Spinal cord (tissue), 9 donors: ENCODE measurements at regions not wholly inside any gene's neighbourhood (a gene's known extent, or its start where the extent isn't known, plus 50 kb on each side); places are given as distances from the start of the nearest gene placed in this dataset.

Experiments
- DNase-seq, 6 donors: peaks; one replicate each; pipeline versions ENCODE4 v3.0.0 to v3.0.0-alpha.2; 2013 to 2015; ENCODE audit warnings: low spot score in 6 of 6, low read depth in 4 of 6
- H3K27ac ChIP-seq: one replicate; pipeline ENCODE4 v1.5.1; 2013; ENCODE audit warnings: low read depth, low read length, control low read depth
- H3K27me3 ChIP-seq: one replicate; pipeline ENCODE4 v1.6.1; 2013; ENCODE audit warnings: low read length; ENCODE audit not compliant: control insufficient read depth, insufficient read depth
- H3K36me3 ChIP-seq: one replicate; pipeline ENCODE4 v1.6.1; 2013; ENCODE audit warnings: low read length; ENCODE audit not compliant: control insufficient read depth, insufficient read depth
- H3K4me1 ChIP-seq: one replicate; pipeline ENCODE4 v1.6.1; 2013; ENCODE audit warnings: low read length; ENCODE audit not compliant: control insufficient read depth, insufficient read depth
- H3K4me3 ChIP-seq: one replicate; pipeline ENCODE4 v1.5.1; 2013; ENCODE audit warnings: low read depth, low read length, control low read depth
- H3K9me3 ChIP-seq: one replicate; pipeline ENCODE4 v1.6.1; 2013; ENCODE audit warnings: low read length; ENCODE audit not compliant: control insufficient read depth, insufficient read depth
- WGBS: methylation state at CpG from one replicate; pipeline ENCODE4 v1.1.5; 2013; ENCODE audit warnings: missing lambda C conversion rate; ENCODE audit not compliant: insufficient coverage; 5-methylcytosine and 5-hydroxymethylcytosine counted together
- donor health status: healthy.

GRCh38 chr5:58069016-58069705 lies 390.7 kb downstream of the PLK2 start:
- Histone ChIP-seq H3K36me3 (no peaks in the 10 kb centered on the region), H3K9me3 (no peaks in the 10 kb centered on the region), H3K27ac (no peak overlapping the region), H3K4me3 (no peak overlapping the region), H3K27me3 (no peaks in the 10 kb centered on the region), H3K4me1 (no peaks in the 10 kb centered on the region)
- DNase-seq = no peak
- 97% methylated on average over 29 of the region's 31 CpGs for WGBS

- 100% methylated on average over 1 of the region's 1 CpG for WGBS
- Histone ChIP-seq H3K4me1 (no peaks in the 10 kb centered on the region), H3K4me3 (no peak overlapping the region), H3K27me3 (no peaks in the 10 kb centered on the region), H3K27ac (no peak overlapping the region), H3K36me3 (no peaks in the 10 kb centered on the region), H3K9me3 (no peaks in the 10 kb centered on the region)
- no peak for DNase-seq
Measured at GRCh38 chr5:58066557-58066956, 393.3 kb downstream of the PLK2 start.

- no peak overlapping the region for H3K4me3 ChIP-seq
- H3K27me3 ChIP-seq = no peaks in the 10 kb centered on the region
- DNase-seq = no peak
- no CpG with 5 or more reads among the region's 2 CpGs for WGBS
- no peaks in the 10 kb centered on the region for H3K9me3 ChIP-seq
- H3K27ac ChIP-seq = no peak overlapping the region
- H3K36me3 ChIP-seq = no peaks in the 10 kb centered on the region
- no peaks in the 10 kb centered on the region for H3K4me1 ChIP-seq
Measured at GRCh38 chr5:58066076-58066475, 393.8 kb downstream of the PLK2 start.

- no peak for DNase-seq
- Histone ChIP-seq H3K36me3 (no peaks in the 10 kb centered on the region), H3K27me3 (no peaks in the 10 kb centered on the region), H3K4me3 (no peak overlapping the region), H3K4me1 (no peaks in the 10 kb centered on the region), H3K27ac (no peak overlapping the region), H3K9me3 (no peaks in the 10 kb centered on the region)
- no CpG with 5 or more reads among the region's 2 CpGs for WGBS
Measured at GRCh38 chr5:58064801-58065200, 395.1 kb downstream of the PLK2 start.

- no peak for DNase-seq
- H3K9me3 ChIP-seq = no peaks in the 10 kb centered on the region
- no peaks in the 10 kb centered on the region for H3K36me3 ChIP-seq
- WGBS = no CpG with 5 or more reads among the region's 3 CpGs
- H3K4me1 ChIP-seq = no peaks in the 10 kb centered on the region
- H3K27ac ChIP-seq = no peak overlapping the region
- no peaks in the 10 kb centered on the region for H3K27me3 ChIP-seq
- no peak overlapping the region for H3K4me3 ChIP-seq
Measured at GRCh38 chr5:58060996-58061395, 398.9 kb downstream of the PLK2 start.

- DNase-seq = no peak
- no CpG with 5 or more reads among the region's 4 CpGs for WGBS
- no peaks in the 10 kb centered on the region for H3K4me1 ChIP-seq
Measured at GRCh38 chr5:58057324-58057723, 402.6 kb downstream of the PLK2 start.

GRCh38 chr5:58056546-58056945 lies 403.3 kb downstream of the PLK2 start:
- Histone ChIP-seq H3K36me3 (no peaks in the 10 kb centered on the region), H3K27me3 (no peaks in the 10 kb centered on the region), H3K4me3 (no peak overlapping the region), H3K9me3 (no peaks in the 10 kb centered on the region), H3K27ac (no peak overlapping the region), H3K4me1 (no peaks in the 10 kb centered on the region)
- WGBS = no CpG with 5 or more reads among the region's 1 CpG
- peak in 2 of 6 donors; percentile 30 to 37 for DNase-seq

More at GRCh38 chr5:58057324-58057723, 402.6 kb downstream of the PLK2 start:
- Histone ChIP-seq H3K9me3 (no peaks in the 10 kb centered on the region), H3K4me3 (no peak overlapping the region), H3K27me3 (no peaks in the 10 kb centered on the region), H3K36me3 (no peaks in the 10 kb centered on the region), H3K27ac (no peak overlapping the region)

GRCh38 chr5:58054018-58054417 lies 405.9 kb downstream of the PLK2 start:
- no peak overlapping the region for H3K27ac ChIP-seq
- H3K27me3 ChIP-seq = no peaks in the 10 kb centered on the region
- H3K4me1 ChIP-seq = no peaks in the 10 kb centered on the region
- no CpG with 5 or more reads among the region's 1 CpG for WGBS
- no peak for DNase-seq
- H3K36me3 ChIP-seq = no peaks in the 10 kb centered on the region
- no peak overlapping the region for H3K4me3 ChIP-seq
- no peaks in the 10 kb centered on the region for H3K9me3 ChIP-seq

GRCh38 chr5:58048954-58049353 lies 410.9 kb downstream of the PLK2 start:
- no peaks in the 10 kb centered on the region for H3K27me3 ChIP-seq
- H3K9me3 ChIP-seq = no peaks in the 10 kb centered on the region
- H3K4me3 ChIP-seq = no peak overlapping the region
- peak in 1 of 6 donors; percentile 0 for DNase-seq
- no peak overlapping the region for H3K27ac ChIP-seq
- WGBS = no CpG with 5 or more reads among the region's 3 CpGs
- no peaks in the 10 kb centered on the region for H3K4me1 ChIP-seq
- H3K36me3 ChIP-seq = no peaks in the 10 kb centered on the region

GRCh38 chr5:58048185-58048925 lies 411.5 kb downstream of the PLK2 start:
- Histone ChIP-seq H3K4me1 (no peaks in the 10 kb centered on the region), H3K36me3 (no peaks in the 10 kb centered on the region), H3K27me3 (no peaks in the 10 kb centered on the region), H3K9me3 (no peaks in the 10 kb centered on the region), H3K4me3 (no peak overlapping the region), H3K27ac (no peak overlapping the region)
- no CpG with 5 or more reads among the region's 4 CpGs for WGBS
- peak in 2 of 6 donors; percentile 0 for DNase-seq
